ENCODE measurements at regions not wholly inside any gene's neighbourhood (a gene's known extent, or its start where the extent isn't known, plus 50 kb on each side); places are given as distances from the start of the nearest gene placed in this dataset.

DNA sequence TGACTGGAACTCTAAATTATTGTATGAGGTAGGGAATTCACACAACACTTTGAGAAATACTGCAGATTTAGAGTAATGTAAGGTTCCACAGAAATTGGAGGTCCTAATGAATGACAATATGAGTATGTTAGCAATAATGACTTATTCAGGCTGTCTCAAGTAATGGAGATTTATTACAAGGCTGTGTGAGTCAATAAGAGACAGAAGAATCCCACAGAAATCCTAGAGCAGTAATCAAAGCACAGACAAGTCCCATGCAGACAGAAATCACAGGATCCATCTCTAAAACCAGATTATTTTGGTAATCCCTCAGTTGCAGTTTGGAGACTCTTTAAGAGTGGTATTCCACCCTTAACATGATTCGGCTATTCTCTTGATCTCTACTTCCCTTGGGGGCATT, 83.6 kb downstream of the FAM161A start:
- DNase-seq, result no peak
- no peaks in the 10 kb centered on the region for H3K36me3 ChIP-seq (ENCODE audit: control insufficient read depth, insufficient read depth, low read length)
- TF ChIP-seq, protein P1, sequence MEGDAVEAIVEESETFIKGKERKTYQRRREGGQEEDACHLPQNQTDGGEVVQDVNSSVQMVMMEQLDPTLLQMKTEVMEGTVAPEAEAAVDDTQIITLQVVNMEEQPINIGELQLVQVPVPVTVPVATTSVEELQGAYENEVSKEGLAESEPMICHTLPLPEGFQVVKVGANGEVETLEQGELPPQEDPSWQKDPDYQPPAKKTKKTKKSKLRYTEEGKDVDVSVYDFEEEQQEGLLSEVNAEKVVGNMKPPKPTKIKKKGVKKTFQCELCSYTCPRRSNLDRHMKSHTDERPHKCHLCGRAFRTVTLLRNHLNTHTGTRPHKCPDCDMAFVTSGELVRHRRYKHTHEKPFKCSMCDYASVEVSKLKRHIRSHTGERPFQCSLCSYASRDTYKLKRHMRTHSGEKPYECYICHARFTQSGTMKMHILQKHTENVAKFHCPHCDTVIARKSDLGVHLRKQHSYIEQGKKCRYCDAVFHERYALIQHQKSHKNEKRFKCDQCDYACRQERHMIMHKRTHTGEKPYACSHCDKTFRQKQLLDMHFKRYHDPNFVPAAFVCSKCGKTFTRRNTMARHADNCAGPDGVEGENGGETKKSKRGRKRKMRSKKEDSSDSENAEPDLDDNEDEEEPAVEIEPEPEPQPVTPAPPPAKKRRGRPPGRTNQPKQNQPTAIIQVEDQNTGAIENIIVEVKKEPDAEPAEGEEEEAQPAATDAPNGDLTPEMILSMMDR (conservative IDR thresholded peaks at IDR 0.05), result no peak
- no peak overlapping the region for H3K27ac ChIP-seq (ENCODE audit: low read depth, low read length)
- no peak overlapping the region for H3K9ac ChIP-seq (ENCODE audit: extremely low read depth, low read length, poor library complexity, severe bottlenecking)
- Mint-ChIP-seq H3K36me3 (ENCODE audit: low read depth) (no peaks in the 10 kb centered on the region), H3K4me3 (no peak overlapping the region), H3K27me3 (ENCODE audit: insufficient read depth) (peaks cover 26% of the 10 kb centered on the region), H3K9me3 (no peaks in the 10 kb centered on the region), H3K4me1 (no peaks in the 10 kb centered on the region), H3K27ac (no peak overlapping the region)
- H3K4me1 ChIP-seq (ENCODE audit: control insufficient read depth, insufficient read depth, low read length), result no peaks in the 10 kb centered on the region
- WGBS, 2 experiments (ENCODE audit: insufficient coverage in 1 of 2, insufficient read length in 1 of 2), result 84 to 93% methylated on average over 1 of the region's 1 CpG
- peaks cover 4% of the 10 kb centered on the region for H3K9me3 ChIP-seq (ENCODE audit: control insufficient read depth, low read length)
- H3K27me3 ChIP-seq (ENCODE audit: control insufficient read depth, insufficient read depth, low read length, poor library complexity, severe bottlenecking), result no peaks in the 10 kb centered on the region
- H3K4me3 ChIP-seq (ENCODE audit: low read length), result no peak overlapping the region

DNA sequence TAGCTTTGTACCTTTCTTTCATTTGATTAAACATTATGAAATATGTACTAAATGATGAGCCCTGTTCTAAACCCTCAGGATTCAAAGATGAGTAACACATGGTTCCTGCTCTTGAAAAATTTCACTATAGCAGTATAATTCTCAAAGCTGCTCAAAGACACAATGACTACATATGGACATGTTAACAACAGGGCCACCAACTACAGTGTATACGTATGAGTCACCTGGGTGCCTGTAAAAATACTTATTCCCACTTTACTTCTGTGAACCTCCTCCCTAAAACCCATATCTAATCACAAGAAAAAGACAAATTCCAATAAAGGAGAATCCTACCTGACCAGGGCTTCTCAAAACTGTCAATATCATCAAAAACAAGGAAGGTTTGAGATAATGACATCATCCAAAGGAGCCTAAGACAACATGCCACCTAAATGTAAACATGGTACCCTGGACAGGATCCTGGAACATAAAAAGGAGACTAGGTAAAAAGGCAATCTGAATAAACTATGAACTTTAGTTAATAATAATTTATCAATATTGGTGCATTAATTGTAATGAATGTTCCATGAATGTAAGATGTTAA, 84.7 kb downstream of the FAM161A start:
- Histone ChIP-seq H3K36me3 (ENCODE audit: control insufficient read depth, insufficient read depth, low read length) (no peaks in the 10 kb centered on the region), H3K27ac (ENCODE audit: low read depth, low read length) (no peak overlapping the region), H3K4me1 (ENCODE audit: control insufficient read depth, insufficient read depth, low read length) (no peaks in the 10 kb centered on the region), H3K9ac (ENCODE audit: extremely low read depth, low read length, poor library complexity, severe bottlenecking) (no peak overlapping the region), H3K4me3 (ENCODE audit: low read length) (no peak overlapping the region), H3K27me3 (ENCODE audit: control insufficient read depth, insufficient read depth, low read length, poor library complexity, severe bottlenecking) (no peaks in the 10 kb centered on the region), H3K9me3 (ENCODE audit: control insufficient read depth, low read length) (peaks cover 11% of the 10 kb centered on the region)
- Mint-ChIP-seq H3K9me3 (peaks cover 7% of the 10 kb centered on the region), H3K4me1 (no peaks in the 10 kb centered on the region), H3K36me3 (ENCODE audit: low read depth) (peaks cover 2% of the 10 kb centered on the region), H3K27ac (no peak overlapping the region), H3K4me3 (no peak overlapping the region), H3K27me3 (ENCODE audit: insufficient read depth) (peaks cover 28% of the 10 kb centered on the region)
- no peak for DNase-seq
- WGBS, 2 experiments (ENCODE audit: insufficient coverage in 1 of 2, insufficient read length in 1 of 2), result 92% methylated on average over 1 of the region's 1 CpG; no CpG with 5 or more reads in 1 of the 2 experiments
- TF ChIP-seq, protein P1 (conservative IDR thresholded peaks at IDR 0.05), result no peak

DNA sequence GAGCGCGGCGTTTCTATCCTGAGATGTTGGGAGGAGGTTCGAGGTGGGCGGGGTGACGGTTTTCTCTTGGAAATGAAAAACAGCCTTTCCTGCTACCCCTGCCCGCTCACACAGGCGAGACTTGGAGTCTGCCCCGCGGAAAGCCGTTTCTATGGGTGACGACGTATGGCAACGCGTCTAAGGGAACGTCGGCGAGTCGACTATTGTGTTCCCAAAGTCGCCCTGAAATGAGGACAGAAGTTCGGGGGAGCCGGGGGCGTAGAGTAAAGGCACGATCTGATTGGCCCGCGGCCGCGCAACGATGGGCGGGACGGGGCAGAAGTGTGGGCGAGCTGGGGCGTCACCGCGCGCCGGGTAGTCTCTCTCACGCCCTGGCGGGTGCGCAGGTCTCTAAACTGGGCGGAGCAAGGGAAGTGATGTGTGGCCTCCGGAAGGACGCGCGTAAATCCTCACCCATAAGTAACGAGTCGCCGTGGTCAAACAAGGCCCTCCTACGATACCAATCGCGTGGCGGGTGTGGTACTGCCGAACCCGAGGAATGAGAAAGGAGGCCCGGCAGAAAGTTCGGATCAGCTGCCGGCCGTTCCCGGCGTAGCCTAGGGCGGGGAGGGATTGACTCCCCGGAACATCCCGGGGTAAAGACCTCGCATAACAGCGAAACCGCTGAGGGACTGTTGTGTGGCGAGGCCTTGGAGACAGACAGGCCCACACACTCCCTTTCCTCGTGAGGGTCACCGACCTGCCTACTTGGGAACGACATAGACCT, 89.6 kb downstream of the FAM161A start:
- DNase-seq, result peak; percentile 97
- H3K27me3 Mint-ChIP-seq (ENCODE audit: insufficient read depth), result peaks cover 11% of the 10 kb centered on the region
- Histone ChIP-seq H3K4me1 (ENCODE audit: control insufficient read depth, insufficient read depth, low read length) (no peaks in the 10 kb centered on the region), H3K27me3 (ENCODE audit: control insufficient read depth, insufficient read depth, low read length, poor library complexity, severe bottlenecking) (peaks cover 3% of the 10 kb centered on the region), H3K27ac (ENCODE audit: low read depth, low read length) (peak overlapping the region; percentile 90), H3K9me3 (ENCODE audit: control insufficient read depth, low read length) (peaks cover 11% of the 10 kb centered on the region), H3K4me3 (ENCODE audit: low read length) (peak overlapping the region; percentile 89), H3K9ac (ENCODE audit: extremely low read depth, low read length, poor library complexity, severe bottlenecking) (peak overlapping the region; percentile 68), H3K36me3 (ENCODE audit: control insufficient read depth, insufficient read depth, low read length) (no peaks in the 10 kb centered on the region)
- no peaks in the 10 kb centered on the region for H3K4me1 Mint-ChIP-seq
- peaks cover 7% of the 10 kb centered on the region for H3K9me3 Mint-ChIP-seq
- H3K36me3 Mint-ChIP-seq (ENCODE audit: low read depth), result peaks cover 2% of the 10 kb centered on the region
- WGBS, 2 experiments (ENCODE audit: insufficient coverage in 1 of 2, insufficient read length in 1 of 2), result 3% methylated on average over 25 to 70 of the region's 70 CpGs
- TF ChIP-seq, protein P1 (conservative IDR thresholded peaks at IDR 0.05), result no peak
- peak overlapping the region; percentile 99 for H3K27ac Mint-ChIP-seq
- H3K4me3 Mint-ChIP-seq, result peak overlapping the region; percentile 90
